Activated CD4-positive, alpha-beta T cell treated with anti-CD3 and anti-CD28 coated beads, Interleukin-2, amount 50 U/mL, for 4 hours (primary cell): ENCODE measurements at regions not wholly inside any gene's neighbourhood (a gene's known extent, or its start where the extent isn't known, plus 50 kb on each side); places are given as distances from the start of the nearest gene placed in this dataset.
"Not testable (repeated sequence)": the region's sequence is repeated elsewhere in the genome, so short reads cannot be mapped to it uniquely, and the experiment has no call there.

ENCODE experiments used
- DNase-seq, 2 experiments: peaks; one replicate each; pipeline ENCODE4 v3.0.0-alpha.2; 2020

- DNase-seq, result not testable (repeated sequence)
These were observed 87.5 kb downstream of the MRPL57 start for GRCh38 chr13:21263909-21264308.

GRCh38 chr13:21268485-21268884 lies 92.0 kb downstream of the MRPL57 start:
- DNase-seq, result not testable (repeated sequence)

GRCh38 chr13:21272439-21272838 lies 96.0 kb downstream of the MRPL57 start:
- DNase-seq, result not testable (repeated sequence)

GRCh38 chr13:21274457-21274856 lies 98.0 kb downstream of the MRPL57 start:
- DNase-seq, result not testable (repeated sequence)

- DNase-seq, result no peak
These were observed 105.6 kb downstream of the MRPL57 start for GRCh38 chr13:21282065-21282464.

- no peak for DNase-seq
These were observed 111.0 kb downstream of the MRPL57 start for GRCh38 chr13:21287331-21287907.

GRCh38 chr13:21289475-21289874 lies 113.0 kb downstream of the MRPL57 start:
- DNase-seq, result no peak

GRCh38 chr13:21290442-21291002 lies 114.1 kb downstream of the MRPL57 start:
- DNase-seq, result not testable (repeated sequence)

- no peak for DNase-seq
These were observed 115.4 kb downstream of the MRPL57 start for GRCh38 chr13:21291840-21292239.

- DNase-seq, result peak; percentile 10 to 11
These were observed 120.5 kb downstream of the MRPL57 start for GRCh38 chr13:21296991-21297390.

- DNase-seq, result no peak
These were observed 121.0 kb downstream of the MRPL57 start for GRCh38 chr13:21297447-21297846.

GRCh38 chr13:21297914-21298831 lies 121.7 kb downstream of the MRPL57 start:
- DNase-seq, result peak; percentile 80 to 82

GRCh38 chr13:21304256-21304655 lies 127.8 kb downstream of the MRPL57 start:
- no peak for DNase-seq

GRCh38 chr13:21306300-21307073 lies 130.0 kb downstream of the MRPL57 start:
- not testable (repeated sequence) for DNase-seq

- DNase-seq, result not testable (repeated sequence)
These were observed 130.7 kb downstream of the MRPL57 start for GRCh38 chr13:21307158-21307557.

GRCh38 chr13:21308906-21309305 lies 132.4 kb downstream of the MRPL57 start:
- no peak for DNase-seq

- no peak for DNase-seq
These were observed 133.2 kb downstream of the MRPL57 start for GRCh38 chr13:21309542-21310172.

- DNase-seq, result no peak
These were observed 133.8 kb downstream of the MRPL57 start for GRCh38 chr13:21310220-21310619.

GRCh38 chr13:21314976-21315375 lies 138.5 kb downstream of the MRPL57 start:
- DNase-seq, result not testable (repeated sequence)

- no peak for DNase-seq
These were observed 139.9 kb downstream of the MRPL57 start for GRCh38 chr13:21316376-21316775.

- DNase-seq, result no peak
These were observed 140.1 kb downstream of the ZDHHC20 start for GRCh38 chr13:21318891-21319532.
